ENCODE measurements at regions not wholly inside any gene's neighbourhood (a gene's known extent, or its start where the extent isn't known, plus 50 kb on each side); places are given as distances from the start of the nearest gene placed in this dataset.

- TF ChIP-seq CTCF (IDR thresholded peaks at IDR 0.05; ENCODE audit: insufficient read depth, low read length, poor library complexity, severe bottlenecking) = no peak
- no peak for TF ChIP-seq EZH2phosphoT487 (conservative IDR thresholded peaks at IDR 0.05; ENCODE audit: low read length)
Measured at GRCh38 chr10:10960534-10960933, 57.1 kb upstream of the CELF2 start.
